HL-60 (cell line): ENCODE measurements at regions not wholly inside any gene's neighbourhood (a gene's known extent, or its start where the extent isn't known, plus 50 kb on each side); places are given as distances from the start of the nearest gene placed in this dataset.

ENCODE experiments used
- DNase-seq, 2 experiments: peaks; one replicate each; pipeline ENCODE4 v3.0.0-alpha.2; 2010 to 2020; ENCODE audit warnings: low read depth in 1 of 2, low spot score in 1 of 2
- H3K27ac ChIP-seq: fragments of 250-450 bp; sonication (Bioruptor Pico); replicated peaks from 2 replicates; pipeline ENCODE4 v1.5.1; 2020; ENCODE audit warnings: mild to moderate bottlenecking, moderate library complexity
- H3K27me3 ChIP-seq: fragments of 250-450 bp; sonication (Bioruptor Pico); 2 replicates; pipeline ENCODE4 v1.5.1; 2021; ENCODE audit warnings: mild to moderate bottlenecking, moderate library complexity; ENCODE audit not compliant: insufficient read depth, poor library complexity, severe bottlenecking
- H3K4me3 ChIP-seq: replicated peaks from 2 replicates; pipeline ENCODE4 v1.5.1; 2011; ENCODE audit warnings: mild to moderate bottlenecking, control low read depth, low read length; ENCODE audit not compliant: insufficient read depth
- CTCF ChIP-seq: IDR thresholded peaks from one replicate; pipeline ENCODE4 v1.5.1; 2011; ENCODE audit warnings: low read length, control low read depth, inconsistent platforms; ENCODE audit not compliant: insufficient read depth
- GABPA ChIP-seq: IDR thresholded peaks from 2 replicates; pipeline ENCODE4 v1.6.1; 2012; ENCODE audit warnings: low read depth
- POLR2AphosphoS5 ChIP-seq: IDR thresholded peaks from 2 replicates; pipeline ENCODE4 v1.6.1; 2012; ENCODE audit warnings: low read depth
- REST ChIP-seq: IDR thresholded peaks from 2 replicates; pipeline ENCODE4 v1.6.1; 2012; ENCODE audit warnings: low read depth; ENCODE audit not compliant: insufficient replicate concordance
- SPI1 ChIP-seq: IDR thresholded peaks from 2 replicates; pipeline ENCODE4 v1.6.1; 2012; ENCODE audit warnings: low read depth, mild to moderate bottlenecking, borderline replicate concordance

- H3K27me3 ChIP-seq: no peaks in the 10 kb centered on the region
- TF ChIP-seq CTCF: no peak
- TF ChIP-seq GABPA: no peak
- no peak for TF ChIP-seq POLR2AphosphoS5
- TF ChIP-seq REST: no peak
- TF ChIP-seq SPI1: no peak
- no peak overlapping the region for H3K4me3 ChIP-seq
- DNase-seq: no peak
- H3K27ac ChIP-seq: no peak overlapping the region
Observed at GRCh38 chr5:175096469-175097165, 347.4 kb downstream of the DRD1 start.

GRCh38 chr5:175094461-175094860, 349.5 kb downstream of the DRD1 start:
- Histone ChIP-seq H3K27ac (no peak overlapping the region), H3K4me3 (no peak overlapping the region), H3K27me3 (no peaks in the 10 kb centered on the region)
- TF ChIP-seq CTCF (no peak), POLR2AphosphoS5 (no peak), REST (no peak), GABPA (no peak), SPI1 (no peak)
- DNase-seq: no peak

- DNase-seq: no peak
- TF ChIP-seq REST: no peak
- TF ChIP-seq CTCF: no peak
- TF ChIP-seq GABPA: no peak
- TF ChIP-seq SPI1: no peak
- no peak for TF ChIP-seq POLR2AphosphoS5
- H3K4me3 ChIP-seq: no peak overlapping the region
- H3K27ac ChIP-seq: no peak overlapping the region
- H3K27me3 ChIP-seq: no peaks in the 10 kb centered on the region
Observed at GRCh38 chr5:175092691-175093090, 351.3 kb downstream of the DRD1 start.
